OCI-LY3 (cell line): ENCODE measurements at regions not wholly inside any gene's neighbourhood (a gene's known extent, or its start where the extent isn't known, plus 50 kb on each side); places are given as distances from the start of the nearest gene placed in this dataset.

Experiments used
- H2AFZ ChIP-seq: fragments of 200-600, 300-600 bp; shearing (Covaris generic); 2 replicates; pipeline ENCODE4 v1.6.0; 2014; ENCODE audit warnings: antibody characterized with exemption, low read depth, low read length
- H3K27ac ChIP-seq: fragments of 200-600, 300-600 bp; sonication (generic); 2 replicates; pipeline ENCODE4 v1.5.1; 2014; ENCODE audit warnings: mild to moderate bottlenecking, low read length, moderate library complexity, mixed read lengths
- H3K27me3 ChIP-seq: fragments of 200-600, 300-600 bp; sonication (generic); 2 replicates; pipeline ENCODE4 v1.6.1; 2014; ENCODE audit warnings: low read depth, low read length, mixed read lengths
- H3K36me3 ChIP-seq: fragments of 200-600, 300-600 bp; sonication (generic); replicated peaks from 2 replicates; pipeline ENCODE3; 2014; ENCODE audit warnings: low read depth, low read length, mixed read lengths
- H3K4me1 ChIP-seq: fragments of 300-600, 200-600 bp; sonication (generic); 2 replicates; pipeline ENCODE4 v1.6.1; 2014; ENCODE audit warnings: low read length, mixed read lengths
- H3K4me2 ChIP-seq: fragments of 200-600, 300-600 bp; sonication (generic); 2 replicates; pipeline ENCODE4 v1.6.1; 2014; ENCODE audit warnings: low read length, mixed read lengths
- H3K4me3 ChIP-seq: fragments of 300-600, 200-600 bp; sonication (generic); 2 replicates; pipeline ENCODE4 v1.5.1; 2014; ENCODE audit warnings: antibody characterized with exemption, mild to moderate bottlenecking, low read length, moderate library complexity
- H3K79me2 ChIP-seq: fragments of 300-600, 200-600 bp; shearing (Covaris generic); 2 replicates; pipeline ENCODE4 v1.6.1; 2014; ENCODE audit warnings: mild to moderate bottlenecking, low read length, mixed read lengths
- H3K9ac ChIP-seq: fragments of 300-600, 200-600 bp; shearing (Covaris generic); 2 replicates; pipeline ENCODE4 v1.6.0; 2014; ENCODE audit warnings: mild to moderate bottlenecking, low read length, moderate library complexity
- H3K9me3 ChIP-seq: fragments of 200-600, 300-600 bp; shearing (Covaris generic); 2 replicates; pipeline ENCODE4 v1.6.1; 2014; ENCODE audit warnings: low read length, mixed read lengths; ENCODE audit not compliant: insufficient read depth
- H4K20me1 ChIP-seq: fragments of 200-600, 300-600 bp; sonication (generic); 2 replicates; pipeline ENCODE4 v1.6.1; 2016; ENCODE audit warnings: low read length, mixed read lengths; ENCODE audit not compliant: insufficient read depth
- CTCF ChIP-seq: fragments of 200-600, 300-600 bp; sonication (generic); IDR thresholded peaks from 2 replicates; pipeline ENCODE4 v1.5.1; 2014; ENCODE audit warnings: antibody characterized with exemption, low read length, low read depth
- EZH2phosphoT487 ChIP-seq: fragments of 200-600 bp; shearing (Covaris generic); IDR thresholded peaks from 2 replicates; pipeline ENCODE4 v1.6.1; 2018; ENCODE audit warnings: antibody characterized with exemption, mixed run types, low read depth

GRCh38 chr16:63323722-63324705 is 1287.8 kb upstream of the CDH8 start:
- Histone ChIP-seq H4K20me1 (no peaks in the 10 kb centered on the region), H2AFZ (no peak overlapping the region), H3K9ac (no peak overlapping the region), H3K9me3 (no peaks in the 10 kb centered on the region), H3K4me3 (no peak overlapping the region), H3K27ac (no peak overlapping the region), H3K27me3 (no peaks in the 10 kb centered on the region), H3K36me3 (no peaks in the 10 kb centered on the region), H3K4me2 (no peak overlapping the region), H3K79me2 (no peaks in the 10 kb centered on the region), H3K4me1 (no peaks in the 10 kb centered on the region)
- TF ChIP-seq CTCF = no peak
- no peak for TF ChIP-seq EZH2phosphoT487

- Histone ChIP-seq H3K27ac (no peak overlapping the region), H3K79me2 (no peaks in the 10 kb centered on the region), H4K20me1 (no peaks in the 10 kb centered on the region), H2AFZ (no peak overlapping the region), H3K27me3 (no peaks in the 10 kb centered on the region), H3K36me3 (no peaks in the 10 kb centered on the region), H3K4me2 (no peak overlapping the region), H3K9me3 (no peaks in the 10 kb centered on the region), H3K4me1 (no peaks in the 10 kb centered on the region), H3K9ac (no peak overlapping the region), H3K4me3 (no peak overlapping the region)
- TF ChIP-seq EZH2phosphoT487 = no peak
- no peak for TF ChIP-seq CTCF
These were observed 1286.8 kb upstream of the CDH8 start for GRCh38 chr16:63323055-63323454.

GRCh38 chr16:63315229-63315628 is 1279.0 kb upstream of the CDH8 start:
- no peak overlapping the region for H3K4me2 ChIP-seq
- H3K79me2 ChIP-seq = no peaks in the 10 kb centered on the region
- H3K4me3 ChIP-seq = no peak overlapping the region
- no peaks in the 10 kb centered on the region for H4K20me1 ChIP-seq
- TF ChIP-seq CTCF (no peak), EZH2phosphoT487 (no peak)
- no peaks in the 10 kb centered on the region for H3K9me3 ChIP-seq
- H3K9ac ChIP-seq = no peak overlapping the region
- no peaks in the 10 kb centered on the region for H3K4me1 ChIP-seq
- H3K27me3 ChIP-seq = no peaks in the 10 kb centered on the region
- no peaks in the 10 kb centered on the region for H3K36me3 ChIP-seq
- H2AFZ ChIP-seq = no peak overlapping the region
- H3K27ac ChIP-seq = no peak overlapping the region

- no peak overlapping the region for H3K27ac ChIP-seq
- no peaks in the 10 kb centered on the region for H3K79me2 ChIP-seq
- H3K4me1 ChIP-seq = no peaks in the 10 kb centered on the region
- H3K9me3 ChIP-seq = no peaks in the 10 kb centered on the region
- H3K9ac ChIP-seq = no peak overlapping the region
- no peak overlapping the region for H3K4me3 ChIP-seq
- no peak overlapping the region for H3K4me2 ChIP-seq
- TF ChIP-seq CTCF (no peak), EZH2phosphoT487 (no peak)
- no peaks in the 10 kb centered on the region for H3K36me3 ChIP-seq
- H2AFZ ChIP-seq = no peak overlapping the region
- H4K20me1 ChIP-seq = no peaks in the 10 kb centered on the region
- H3K27me3 ChIP-seq = no peaks in the 10 kb centered on the region
These were observed 1276.1 kb upstream of the CDH8 start for GRCh38 chr16:63312346-63312745.
